Psoas muscle (tissue), 7 donors: ENCODE measurements at regions not wholly inside any gene's neighbourhood (a gene's known extent, or its start where the extent isn't known, plus 50 kb on each side); places are given as distances from the start of the nearest gene placed in this dataset.

Experiments used
- ATAC-seq, 4 donors: fragments of 200-7000 bp; cut with Tn5 transposase; one replicate each; pipeline ENCODE4 v1.9.1; 2020; ENCODE audit warnings: moderate library complexity in 3 of 4, mild to moderate bottlenecking in 2 of 4
- DNase-seq, 2 donors: peaks; one replicate each; pipeline ENCODE4 v3.0.0-alpha.2; 2020
- H3K27ac ChIP-seq: fragments of 200-600 bp; one replicate; pipeline ENCODE4 v1.8.0; 2022
- H3K27me3 ChIP-seq, 3 donors: fragments of 200-600 bp in 1 of 3; one replicate each; pipeline versions ENCODE4 v1.6.1 to v1.8.0; 2013 to 2022; ENCODE audit warnings: low read length in 2 of 3, mild to moderate bottlenecking in 2 of 3, moderate library complexity in 1 of 3; ENCODE audit not compliant: insufficient read depth in 3 of 3
- H3K36me3 ChIP-seq, 2 donors: fragments of 200-600 bp in 1 of 2; one replicate each; pipeline versions ENCODE4 v1.6.1 to v1.8.0; 2013 to 2022; ENCODE audit warnings: low read depth in 1 of 2, mild to moderate bottlenecking in 1 of 2, moderate library complexity in 1 of 2; ENCODE audit not compliant: insufficient read depth in 1 of 2
- H3K4me1 ChIP-seq: fragments of 200-600 bp; one replicate; pipeline ENCODE4 v1.8.0; 2022
- H3K4me3 ChIP-seq: fragments of 200-600 bp; one replicate; pipeline ENCODE4 v1.8.0; 2022; ENCODE audit warnings: mild to moderate bottlenecking
- H3K9me3 ChIP-seq: fragments of 200-600 bp; one replicate; pipeline ENCODE4 v1.8.0; 2022
- WGBS, 3 donors: extraction: QIAGEN DNeasy Blood & Tissue Kit; methylation state at CpG; one replicate each; pipeline versions ENCODE4 v1.1.6 to v1.1.7; 2013; 5-methylcytosine and 5-hydroxymethylcytosine counted together
- intact Hi-C, 2 donors: fragments of 100-400 bp; cut with DNase I; formaldehyde crosslinking; loops; one replicate each; pipeline versions ENCODE4 v1.11.0 to v1.14.2; 2022
- TF ChIP-seq, protein P1 (sequence below): fragments of 200-600 bp; IDR thresholded peaks from one replicate; pipeline ENCODE4 v1.8.0; 2022; ENCODE audit warnings: antibody characterized with exemption
- donor health status: healthy with polysubstance abuse.
- donor health status: DM: no; HTN: no; CAD: no; lungs with moderate emphysema.
- donor health status: Bipolar disorder and iron deficiency.
- donor health status: healthy.
- donor health status: DM: yes; HTN: yes; CAD: no.
- donor health status: DM: no; HTN: no; CAD: no.
- donor health status: DM: yes; HTN: yes; CAD: no.

- WGBS, 3 donors: 9 to 14% (median 13%) methylated on average over 1 of the region's 1 CpG
- H3K27ac ChIP-seq: no peak overlapping the region
- DNase-seq (no peak), ATAC-seq (no peak)
- H3K27me3 ChIP-seq: no peaks in the 10 kb centered on the region
- no peaks in the 10 kb centered on the region for H3K4me1 ChIP-seq
- no peaks in the 10 kb centered on the region for H3K9me3 ChIP-seq
- no peaks in the 10 kb centered on the region for H3K36me3 ChIP-seq
- intact Hi-C loops: no loop called here
- H3K4me3 ChIP-seq: no peak overlapping the region
- TF ChIP-seq, protein P1, sequence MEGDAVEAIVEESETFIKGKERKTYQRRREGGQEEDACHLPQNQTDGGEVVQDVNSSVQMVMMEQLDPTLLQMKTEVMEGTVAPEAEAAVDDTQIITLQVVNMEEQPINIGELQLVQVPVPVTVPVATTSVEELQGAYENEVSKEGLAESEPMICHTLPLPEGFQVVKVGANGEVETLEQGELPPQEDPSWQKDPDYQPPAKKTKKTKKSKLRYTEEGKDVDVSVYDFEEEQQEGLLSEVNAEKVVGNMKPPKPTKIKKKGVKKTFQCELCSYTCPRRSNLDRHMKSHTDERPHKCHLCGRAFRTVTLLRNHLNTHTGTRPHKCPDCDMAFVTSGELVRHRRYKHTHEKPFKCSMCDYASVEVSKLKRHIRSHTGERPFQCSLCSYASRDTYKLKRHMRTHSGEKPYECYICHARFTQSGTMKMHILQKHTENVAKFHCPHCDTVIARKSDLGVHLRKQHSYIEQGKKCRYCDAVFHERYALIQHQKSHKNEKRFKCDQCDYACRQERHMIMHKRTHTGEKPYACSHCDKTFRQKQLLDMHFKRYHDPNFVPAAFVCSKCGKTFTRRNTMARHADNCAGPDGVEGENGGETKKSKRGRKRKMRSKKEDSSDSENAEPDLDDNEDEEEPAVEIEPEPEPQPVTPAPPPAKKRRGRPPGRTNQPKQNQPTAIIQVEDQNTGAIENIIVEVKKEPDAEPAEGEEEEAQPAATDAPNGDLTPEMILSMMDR: no peak
These were observed 356.3 kb upstream of the B3GALT2 start for GRCh38 chr1:193542690-193543089.

- Histone ChIP-seq H3K27ac (no peak overlapping the region), H3K4me1 (no peaks in the 10 kb centered on the region), H3K36me3 (no peaks in the 10 kb centered on the region), H3K4me3 (no peak overlapping the region), H3K9me3 (no peaks in the 10 kb centered on the region), H3K27me3 (no peaks in the 10 kb centered on the region)
- intact Hi-C loops: no loop called here
- TF ChIP-seq, protein P1: no peak
- DNase-seq: no peak
- ATAC-seq: no peak
These were observed 354.1 kb upstream of the B3GALT2 start for GRCh38 chr1:193540511-193540910.

DNA sequence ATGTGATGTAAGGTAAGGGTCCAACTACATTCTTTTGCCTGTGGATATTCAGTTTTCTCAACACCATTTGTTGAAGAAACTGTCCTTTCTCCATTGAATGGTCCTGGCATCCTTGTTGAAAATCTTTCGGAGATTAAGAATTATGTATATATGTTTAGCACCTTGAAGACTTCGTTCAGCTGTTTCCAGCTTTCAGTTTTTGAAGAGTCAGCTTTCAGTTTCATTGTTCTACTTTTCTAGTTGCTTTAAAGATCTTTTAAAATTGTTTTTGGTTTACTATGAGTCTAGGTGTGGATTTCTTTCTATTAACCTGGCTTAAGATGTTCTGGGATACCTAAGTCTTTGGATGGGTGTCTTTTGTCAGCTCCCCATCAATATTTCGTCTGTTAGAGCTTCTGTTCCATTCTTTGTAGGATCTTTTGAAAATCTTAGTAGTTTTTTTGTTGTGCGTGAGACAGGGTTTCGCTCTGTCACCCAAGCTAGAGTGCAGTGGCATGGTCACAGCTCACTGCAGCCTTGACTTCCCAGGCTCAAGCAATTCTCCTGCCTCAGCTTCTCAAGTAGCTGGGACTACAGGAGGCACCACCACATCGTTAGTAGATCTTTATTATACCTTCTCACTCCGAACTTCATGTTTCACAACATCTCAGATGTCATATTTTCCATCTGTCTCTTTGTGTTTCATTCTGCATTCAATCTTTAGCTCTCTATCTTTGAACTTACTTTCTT, 353.5 kb upstream of the B3GALT2 start:
- Histone ChIP-seq H3K4me3 (no peak overlapping the region), H3K4me1 (no peaks in the 10 kb centered on the region), H3K36me3 (no peaks in the 10 kb centered on the region), H3K27me3 (no peaks in the 10 kb centered on the region), H3K27ac (no peak overlapping the region), H3K9me3 (no peaks in the 10 kb centered on the region)
- TF ChIP-seq, protein P1: no peak
- ATAC-seq (no peak), DNase-seq (no peak)
- 78 to 83% (median 81%) methylated on average over 7 of the region's 7 CpGs for WGBS, 3 donors
- intact Hi-C loops: no loop called here

DNA sequence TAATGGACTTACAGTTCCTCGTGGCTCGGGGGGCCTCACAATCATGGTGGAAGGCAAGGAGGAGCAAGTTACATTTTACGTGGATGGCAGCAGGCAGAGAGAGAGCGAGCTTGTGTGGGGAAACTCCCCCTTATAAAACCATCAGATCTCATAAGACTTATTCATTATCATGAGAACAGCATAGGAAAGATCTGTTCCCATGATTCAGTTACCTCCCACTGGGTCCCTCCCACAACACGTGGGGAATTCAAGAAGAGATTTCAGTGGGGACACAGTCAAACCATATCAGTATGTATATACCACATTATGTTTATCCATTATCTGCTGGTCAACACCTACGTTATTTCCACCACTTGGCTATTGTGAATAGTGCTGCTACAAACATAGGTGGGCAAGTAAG, 352.3 kb upstream of the B3GALT2 start:
- Histone ChIP-seq H3K27me3 (no peaks in the 10 kb centered on the region), H3K4me3 (no peak overlapping the region), H3K27ac (no peak overlapping the region), H3K9me3 (no peaks in the 10 kb centered on the region), H3K36me3 (no peaks in the 10 kb centered on the region), H3K4me1 (no peaks in the 10 kb centered on the region)
- TF ChIP-seq, protein P1: no peak
- intact Hi-C loops: no loop called here
- no peak for DNase-seq
- WGBS, 3 donors: 84 to 95% (median 88%) methylated on average over 6 of the region's 6 CpGs
- ATAC-seq: no peak

DNA sequence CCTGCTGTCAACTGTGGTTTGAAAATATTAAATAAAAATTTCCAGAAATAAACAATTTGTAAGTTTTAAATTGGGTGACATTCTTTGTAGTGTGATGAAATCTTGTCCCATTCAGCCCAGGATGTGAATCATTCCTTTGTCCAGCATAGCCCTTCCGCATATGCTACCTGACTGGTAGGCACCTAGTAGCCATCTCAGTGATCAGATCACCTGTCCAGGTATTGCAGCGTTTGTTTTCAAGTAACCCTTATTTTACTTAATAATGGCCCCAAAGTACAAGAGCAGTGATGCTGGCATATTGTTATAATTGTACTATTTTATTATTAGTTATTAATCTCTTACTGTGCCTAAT, 351.6 kb upstream of the B3GALT2 start:
- Histone ChIP-seq H3K4me3 (no peak overlapping the region), H3K36me3 (no peaks in the 10 kb centered on the region), H3K9me3 (no peaks in the 10 kb centered on the region), H3K4me1 (no peaks in the 10 kb centered on the region), H3K27ac (no peak overlapping the region), H3K27me3 (no peaks in the 10 kb centered on the region)
- WGBS, 3 donors: 91 to 96% (median 93%) methylated on average over 2 of the region's 2 CpGs
- intact Hi-C loops: no loop called here
- DNase-seq (no peak), ATAC-seq (no peak)
- TF ChIP-seq, protein P1: no peak
